ENCODE measurements at regions not wholly inside any gene's neighbourhood (a gene's known extent, or its start where the extent isn't known, plus 50 kb on each side); places are given as distances from the start of the nearest gene placed in this dataset.

- TF ChIP-seq REST (IDR thresholded peaks at IDR 0.05; ENCODE audit: borderline replicate concordance) = peak; percentile 43; the same call in 1 of the 2 replicates
- TF ChIP-seq REST (CRISPR knock-in tag; IDR thresholded peaks at IDR 0.05; ENCODE audit: low read depth) = no peak
- no peak for TF ChIP-seq MYC (IDR thresholded peaks at IDR 0.05; ENCODE audit: low read depth, low read length)
- TF ChIP-seq MYC (CRISPR knock-in tag; IDR thresholded peaks at IDR 0.05; ENCODE audit: borderline replicate concordance, low read depth) = no peak
- peak; percentile 53 for TF ChIP-seq RAD21 (CRISPR knock-in tag; conservative IDR thresholded peaks at IDR 0.05 in 1 of 2, IDR thresholded peaks at IDR 0.05 in 1 of 2)
- TF ChIP-seq CTCF (IDR thresholded peaks at IDR 0.05 in 2 of 3, conservative IDR thresholded peaks at IDR 0.05 in 1 of 3; ENCODE audit: insufficient read depth in 2 of 3, low read depth in 1 of 3, low read length in 3 of 3) = peak in 2 of 3 experiments; percentile 43 to 50; a peak in 3 of 6 replicates
- TF ChIP-seq ZC3H4 (CRISPR knock-in tag; IDR thresholded peaks at IDR 0.05; ENCODE audit: borderline replicate concordance) = no peak
- TF ChIP-seq FIP1L1 (IDR thresholded peaks at IDR 0.05; ENCODE audit: low read depth, low read length, poor library complexity, severe bottlenecking) = no peak
- no peak for TF ChIP-seq RERE (CRISPR knock-in tag; IDR thresholded peaks at IDR 0.05; ENCODE audit: borderline replicate concordance)
These were observed 238.0 kb upstream of the SOX21 start (continued) for GRCh38 chr13:94950303-94950702.

Data from K562 (cell line).